ENCODE measurements at regions not wholly inside any gene's neighbourhood (a gene's known extent, or its start where the extent isn't known, plus 50 kb on each side); places are given as distances from the start of the nearest gene placed in this dataset.

GRCh38 chr1:207248544-207249198 lies 72.8 kb upstream of the CD55 start:
- TF ChIP-seq CTCF (IDR thresholded peaks at IDR 0.05) (no peak), POLR2A (IDR thresholded peaks at IDR 0.05) (no peak)
